ENCODE measurements at regions not wholly inside any gene's neighbourhood (a gene's known extent, or its start where the extent isn't known, plus 50 kb on each side); places are given as distances from the start of the nearest gene placed in this dataset.

GRCh38 chr9:92196400-92196799, 81.2 kb upstream of the SPTLC1 start:
- Histone ChIP-seq H3K4me3 (ENCODE audit: extremely low read depth in 1 of 4, insufficient read depth in 2 of 4, low read depth in 3 of 4, low read length in 4 of 4) (no peak overlapping the region), H3K4me1 (replicated peaks in 1 of 4; ENCODE audit: control insufficient read depth in 3 of 4, insufficient read depth in 4 of 4, low read length in 3 of 4) (no peaks in the 10 kb centered on the region), H3K56ac (replicated peaks; ENCODE audit: insufficient read length, low read depth, low read length) (no peak overlapping the region), H3K18ac (ENCODE audit: extremely low read depth, low read length) (no peak overlapping the region), H3K9ac (replicated peaks in 1 of 4; ENCODE audit: extremely low read depth in 1 of 4, low read depth in 3 of 4, low read length in 3 of 4) (no peak overlapping the region), H2AK5ac (ENCODE audit: low read depth, low read length) (no peak overlapping the region), H3K27ac (ENCODE audit: low read depth, low read length) (no peak overlapping the region), H2BK15ac (ENCODE audit: low read length) (no peak overlapping the region), H4K91ac (replicated peaks; ENCODE audit: insufficient read length, low read length) (no peak overlapping the region), H3K4me2 (ENCODE audit: insufficient read depth in 1 of 2, low read depth in 2 of 2, low read length in 2 of 2) (no peak overlapping the region), H2AFZ (ENCODE audit: low read length) (0 out of 2 replicates have a peak overlapping the region, but pooled peaks have one; percentile 3), H3K27me3 (replicated peaks in 1 of 4; ENCODE audit: control insufficient read depth in 3 of 4, extremely low read depth in 1 of 4, insufficient read depth in 3 of 4, low read length in 3 of 4) (no peaks in the 10 kb centered on the region), H3K14ac (ENCODE audit: insufficient read length) (no peak overlapping the region), H3K79me2 (ENCODE audit: control insufficient read depth in 1 of 2, insufficient read depth in 2 of 2, low read length in 2 of 2) (no peaks in the 10 kb centered on the region), H3K79me1 (ENCODE audit: low read depth, low read length) (no peaks in the 10 kb centered on the region), H3K23me2 (ENCODE audit: low read depth, low read length) (no peaks in the 10 kb centered on the region), H4K20me1 (replicated peaks in 1 of 2; ENCODE audit: control insufficient read depth in 1 of 2, insufficient read depth in 2 of 2, low read length in 2 of 2) (no peaks in the 10 kb centered on the region), H3K36me3 (ENCODE audit: control insufficient read depth in 2 of 4, insufficient read depth in 4 of 4, low read length in 3 of 4) (no peaks in the 10 kb centered on the region), H3K23ac (ENCODE audit: insufficient read length) (no peak overlapping the region), H3K4ac (replicated peaks; ENCODE audit: insufficient read length, low read depth, low read length) (no peak overlapping the region), H4K8ac (ENCODE audit: extremely low read depth, insufficient read depth, low read length) (no peak overlapping the region), H2BK12ac (ENCODE audit: low read depth, low read length) (no peak overlapping the region), H2BK5ac (ENCODE audit: low read depth, low read length) (no peak overlapping the region), H4K5ac (ENCODE audit: insufficient read length, low read depth, low read length) (no peak overlapping the region), H3K9me3 (ENCODE audit: insufficient read depth in 2 of 2, low read depth in 1 of 2, low read length in 1 of 2) (no peaks in the 10 kb centered on the region), H2BK20ac (ENCODE audit: low read length) (no peak overlapping the region), H2BK120ac (replicated peaks; ENCODE audit: low read depth, low read length) (no peak overlapping the region)
- POLR2A ChIA-PET (ENCODE audit: partially characterized antibody): no interaction called here
- CTCF ChIA-PET (ENCODE audit: partially characterized antibody): interaction anchor here (7.0 kb wide), 1 partner anchor 56 kb away, joined by 56 read pairs; no protein-coding TSS in a partner anchor
- no peak for FAIRE-seq
- DNase-seq (ENCODE audit: low read depth in 1 of 2, low spot score in 2 of 2): no peak
- TF ChIP-seq NANOG (IDR thresholded peaks at IDR 0.05; ENCODE audit: insufficient read depth, low read depth, low read length, poor library complexity, severe bottlenecking): no peak
- no peak for TF ChIP-seq SIX5 (IDR thresholded peaks at IDR 0.05; ENCODE audit: low read depth, low read length)
- TF ChIP-seq ZNF274 (IDR thresholded peaks at IDR 0.05; ENCODE audit: borderline replicate concordance, extremely low read depth, low read length): no peak
- TF ChIP-seq HDAC2 (IDR thresholded peaks at IDR 0.05; ENCODE audit: borderline replicate concordance in 1 of 2, low read depth in 2 of 2, low read length in 2 of 2): no peak
- no peak for TF ChIP-seq ATF3 (IDR thresholded peaks at IDR 0.05; ENCODE audit: insufficient read depth, low read depth, low read length)
- TF ChIP-seq BRCA1 (IDR thresholded peaks at IDR 0.05; ENCODE audit: low read depth, low read length): no peak
- TF ChIP-seq JUND (IDR thresholded peaks at IDR 0.05; ENCODE audit: low read length): no peak
- no peak for TF ChIP-seq RXRA (IDR thresholded peaks at IDR 0.05; ENCODE audit: insufficient read depth, low read depth, low read length)
- no peak for TF ChIP-seq USF2 (IDR thresholded peaks at IDR 0.05; ENCODE audit: low read length)
- TF ChIP-seq SAP30 (IDR thresholded peaks at IDR 0.05; ENCODE audit: insufficient read depth, insufficient replicate concordance, low read length): no peak
- TF ChIP-seq GTF2F1 (IDR thresholded peaks at IDR 0.05; ENCODE audit: borderline replicate concordance, low read depth, low read length): no peak
- no peak for TF ChIP-seq ATF2 (IDR thresholded peaks at IDR 0.05; ENCODE audit: low read length)

Data from H1 (cell line).